Stimulated activated CD4-positive, alpha-beta T cell treated with anti-CD3 and anti-CD28 coated beads, Interleukin-4, amount 100 ng/mL, for 4 hours (primary cell): ENCODE measurements at regions not wholly inside any gene's neighbourhood (a gene's known extent, or its start where the extent isn't known, plus 50 kb on each side); places are given as distances from the start of the nearest gene placed in this dataset.
"Not testable (repeated sequence)": the region's sequence is repeated elsewhere in the genome, so short reads cannot be mapped to it uniquely, and the experiment has no call there.

Experiments used
- DNase-seq, 2 experiments: peaks; one replicate each; pipeline ENCODE4 v3.0.0-alpha.2; 2020

GRCh38 chr5:38148021-38148625, 110.2 kb upstream of the EGFLAM start:
- no peak for DNase-seq

- DNase-seq = no peak
These were observed 115.0 kb upstream of the EGFLAM start for GRCh38 chr5:38143384-38143783.

- no peak for DNase-seq
These were observed 116.7 kb upstream of the EGFLAM start for GRCh38 chr5:38141665-38142064.

GRCh38 chr5:38138574-38138973, 119.8 kb upstream of the EGFLAM start:
- DNase-seq = no peak

- DNase-seq = no peak
These were observed 122.8 kb upstream of the EGFLAM start for GRCh38 chr5:38135486-38136039.

GRCh38 chr5:38134810-38135209, 123.5 kb upstream of the EGFLAM start:
- no peak for DNase-seq

- DNase-seq = not testable (repeated sequence)
These were observed 124.1 kb upstream of the EGFLAM start for GRCh38 chr5:38134294-38134693.

- DNase-seq = no peak
These were observed 126.7 kb upstream of the EGFLAM start for GRCh38 chr5:38131686-38132085.

GRCh38 chr5:38124321-38124720, 134.0 kb upstream of the EGFLAM start:
- no peak for DNase-seq

GRCh38 chr5:38121420-38121819, 136.9 kb upstream of the EGFLAM start:
- DNase-seq = no peak

GRCh38 chr5:38119836-38120235, 138.5 kb upstream of the EGFLAM start:
- DNase-seq = no peak

GRCh38 chr5:38117784-38118479, 140.4 kb upstream of the EGFLAM start:
- no peak for DNase-seq

- DNase-seq = no peak
These were observed 143.0 kb upstream of the EGFLAM start for GRCh38 chr5:38115318-38115827.

GRCh38 chr5:38113880-38114279, 144.5 kb upstream of the EGFLAM start:
- DNase-seq = no peak

- DNase-seq = no peak
These were observed 144.9 kb upstream of the EGFLAM start for GRCh38 chr5:38113456-38113855.

- no peak for DNase-seq
These were observed 145.4 kb upstream of the EGFLAM start for GRCh38 chr5:38112938-38113337.

GRCh38 chr5:38110130-38110529, 148.2 kb upstream of the EGFLAM start:
- DNase-seq = no peak

- DNase-seq = no peak
These were observed 151.3 kb upstream of the EGFLAM start for GRCh38 chr5:38107096-38107495.

- DNase-seq = no peak
These were observed 152.6 kb upstream of the EGFLAM start for GRCh38 chr5:38105801-38106200.

GRCh38 chr5:38105231-38105570, 153.2 kb upstream of the EGFLAM start:
- DNase-seq = no peak

GRCh38 chr5:38104497-38105230, 153.7 kb upstream of the EGFLAM start:
- no peak for DNase-seq

- DNase-seq = no peak
These were observed 156.5 kb upstream of the EGFLAM start for GRCh38 chr5:38101897-38102296.
